GM12878 (cell line): ENCODE measurements at regions not wholly inside any gene's neighbourhood (a gene's known extent, or its start where the extent isn't known, plus 50 kb on each side); places are given as distances from the start of the nearest gene placed in this dataset.
A peak's percentile ranks its signal among the peaks of the same experiment; 100 is the strongest.

Experiments used
- TF ChIP-seq, protein P1 (sequence below): fragments of 450-650 bp; IDR thresholded peaks from 2 replicates; pipeline ENCODE4 v1.6.1; 2017; ENCODE audit warnings: low read depth, mild to moderate bottlenecking, moderate library complexity
- TF ChIP-seq, protein P2 (sequence below), 3 experiments: IDR thresholded peaks in 2 of 3; conservative IDR thresholded peaks in 1 of 3; 2 replicates each; pipeline ENCODE4 v1.5.1; 2011; ENCODE audit warnings: low read depth in 3 of 3, low read length in 3 of 3, mild to moderate bottlenecking in 3 of 3, control low read depth in 2 of 3, moderate library complexity in 2 of 3, inconsistent platforms in 1 of 3, mixed read lengths in 1 of 3; ENCODE audit not compliant: control insufficient read depth in 2 of 3, insufficient read depth in 1 of 3; ENCODE audit errors: extremely low read depth in 1 of 3

DNA sequence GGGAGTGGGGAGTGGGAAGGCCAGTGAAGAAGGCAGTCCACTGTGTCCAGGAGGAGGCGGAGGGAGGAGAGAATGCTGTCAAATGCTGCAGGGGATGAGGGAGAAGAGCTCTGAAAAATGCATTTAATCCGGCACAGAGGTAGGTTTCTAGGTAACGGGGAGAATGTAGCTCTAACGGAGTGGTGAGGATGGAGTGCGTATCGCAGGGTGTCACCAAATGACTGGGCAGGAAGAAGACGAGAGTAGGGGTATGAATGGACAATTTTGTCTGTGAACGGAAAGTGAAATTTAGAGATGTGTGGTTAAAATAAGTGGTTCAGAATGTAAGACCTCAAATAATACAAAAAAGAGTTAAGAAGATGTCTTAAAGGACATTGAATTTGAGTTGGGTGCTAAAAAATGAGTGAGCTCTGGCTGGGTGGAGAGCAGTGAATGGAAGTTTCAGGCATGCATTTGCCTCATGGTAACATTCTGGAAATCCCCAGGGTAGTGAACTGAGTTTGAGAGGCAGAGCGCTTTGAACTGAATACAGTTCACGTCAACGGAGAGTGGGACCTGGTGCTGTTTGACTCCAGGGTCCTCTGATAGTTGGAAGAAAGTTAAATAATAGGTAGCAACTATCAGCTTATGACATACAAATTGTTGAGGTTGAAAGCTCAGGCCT is 81.3 kb upstream of the CADM1 start:
- TF ChIP-seq, protein P1, sequence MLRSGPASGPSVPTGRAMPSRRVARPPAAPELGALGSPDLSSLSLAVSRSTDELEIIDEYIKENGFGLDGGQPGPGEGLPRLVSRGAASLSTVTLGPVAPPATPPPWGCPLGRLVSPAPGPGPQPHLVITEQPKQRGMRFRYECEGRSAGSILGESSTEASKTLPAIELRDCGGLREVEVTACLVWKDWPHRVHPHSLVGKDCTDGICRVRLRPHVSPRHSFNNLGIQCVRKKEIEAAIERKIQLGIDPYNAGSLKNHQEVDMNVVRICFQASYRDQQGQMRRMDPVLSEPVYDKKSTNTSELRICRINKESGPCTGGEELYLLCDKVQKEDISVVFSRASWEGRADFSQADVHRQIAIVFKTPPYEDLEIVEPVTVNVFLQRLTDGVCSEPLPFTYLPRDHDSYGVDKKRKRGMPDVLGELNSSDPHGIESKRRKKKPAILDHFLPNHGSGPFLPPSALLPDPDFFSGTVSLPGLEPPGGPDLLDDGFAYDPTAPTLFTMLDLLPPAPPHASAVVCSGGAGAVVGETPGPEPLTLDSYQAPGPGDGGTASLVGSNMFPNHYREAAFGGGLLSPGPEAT: peak; percentile 72
- TF ChIP-seq, protein P2, sequence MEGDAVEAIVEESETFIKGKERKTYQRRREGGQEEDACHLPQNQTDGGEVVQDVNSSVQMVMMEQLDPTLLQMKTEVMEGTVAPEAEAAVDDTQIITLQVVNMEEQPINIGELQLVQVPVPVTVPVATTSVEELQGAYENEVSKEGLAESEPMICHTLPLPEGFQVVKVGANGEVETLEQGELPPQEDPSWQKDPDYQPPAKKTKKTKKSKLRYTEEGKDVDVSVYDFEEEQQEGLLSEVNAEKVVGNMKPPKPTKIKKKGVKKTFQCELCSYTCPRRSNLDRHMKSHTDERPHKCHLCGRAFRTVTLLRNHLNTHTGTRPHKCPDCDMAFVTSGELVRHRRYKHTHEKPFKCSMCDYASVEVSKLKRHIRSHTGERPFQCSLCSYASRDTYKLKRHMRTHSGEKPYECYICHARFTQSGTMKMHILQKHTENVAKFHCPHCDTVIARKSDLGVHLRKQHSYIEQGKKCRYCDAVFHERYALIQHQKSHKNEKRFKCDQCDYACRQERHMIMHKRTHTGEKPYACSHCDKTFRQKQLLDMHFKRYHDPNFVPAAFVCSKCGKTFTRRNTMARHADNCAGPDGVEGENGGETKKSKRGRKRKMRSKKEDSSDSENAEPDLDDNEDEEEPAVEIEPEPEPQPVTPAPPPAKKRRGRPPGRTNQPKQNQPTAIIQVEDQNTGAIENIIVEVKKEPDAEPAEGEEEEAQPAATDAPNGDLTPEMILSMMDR (IDR thresholded peaks at IDR 0.05 in 2 of 3, conservative IDR thresholded peaks at IDR 0.05 in 1 of 3; ENCODE audit: control insufficient read depth in 2 of 3, extremely low read depth in 1 of 3, insufficient read depth in 1 of 3, low read depth in 3 of 3, low read length in 3 of 3): peak in 1 of 3 experiments; percentile 28; a peak in 1 of 6 replicates
